ENCODE measurements at regions not wholly inside any gene's neighbourhood (a gene's known extent, or its start where the extent isn't known, plus 50 kb on each side); places are given as distances from the start of the nearest gene placed in this dataset.

GRCh38 chr5:10115669-10116068 lies 134.0 kb downstream of the ATPSCKMT start:
- TF ChIP-seq ZNF626 (tag by site-specific recombination; IDR thresholded peaks at IDR 0.05) (no peak), ZNF561 (tag by site-specific recombination; IDR thresholded peaks at IDR 0.05; ENCODE audit: borderline replicate concordance) (no peak), ZNF571 (tag by site-specific recombination; IDR thresholded peaks at IDR 0.05) (no peak), ZNF658 (tag by site-specific recombination; IDR thresholded peaks at IDR 0.05) (no peak), ZNF292 (tag by site-specific recombination; IDR thresholded peaks at IDR 0.05; ENCODE audit: borderline replicate concordance, low read depth) (no peak), ZNF664 (tag by site-specific recombination; IDR thresholded peaks at IDR 0.05) (no peak), SP7 (tag by site-specific recombination; IDR thresholded peaks at IDR 0.05) (no peak), ZNF768 (tag by site-specific recombination; IDR thresholded peaks at IDR 0.05) (no peak), ZNF302 (tag by site-specific recombination; IDR thresholded peaks at IDR 0.05; ENCODE audit: low read depth) (no peak), ZNF654 (tag by site-specific recombination; IDR thresholded peaks at IDR 0.05; ENCODE audit: low read depth) (no peak), ZBTB7A (tag by site-specific recombination; IDR thresholded peaks at IDR 0.05; ENCODE audit: low read depth) (no peak), ATF2 (tag by site-specific recombination; IDR thresholded peaks at IDR 0.05; ENCODE audit: low read depth) (no peak)

All from HEK293 (cell line).